Activated CD4-positive, alpha-beta T cell treated with anti-CD3 and anti-CD28 coated beads, Interleukin-2, amount 10 ng/mL, durations not matched to agents 7 days and 5 days (primary cell): ENCODE measurements at regions not wholly inside any gene's neighbourhood (a gene's known extent, or its start where the extent isn't known, plus 50 kb on each side); places are given as distances from the start of the nearest gene placed in this dataset.

Experiments
- CTCF ChIA-PET: fragments of 350-600 bp; sonication (Branson Sonifier 250); formaldehyde crosslinking; loops from one replicate; lab custom pipeline; 2021; ENCODE audit warnings: antibody characterized with exemption; lab: Charles Lee
- POLR2A ChIA-PET: fragments of 350-600 bp; sonication (Branson Sonifier 250); formaldehyde crosslinking; loops from one replicate; lab custom pipeline; 2021; ENCODE audit warnings: antibody characterized with exemption; lab: Charles Lee
- DNase-seq: peaks from one replicate; pipeline ENCODE4 v3.0.0-alpha.2; 2020
- H3K27ac Mint-ChIP-seq: one replicate; pipeline ENCODE4 v1.8.0; 2021; ENCODE audit warnings: mild to moderate bottlenecking, moderate library complexity, mixed read lengths
- H3K27me3 Mint-ChIP-seq: one replicate; pipeline ENCODE4 v1.8.0; 2021; ENCODE audit warnings: mixed read lengths
- H3K36me3 Mint-ChIP-seq: one replicate; pipeline ENCODE4 v1.8.0; 2021; ENCODE audit warnings: low read depth, mixed read lengths
- H3K4me1 Mint-ChIP-seq: one replicate; pipeline ENCODE4 v1.8.0; 2021; ENCODE audit warnings: mixed read lengths
- H3K4me3 Mint-ChIP-seq: one replicate; pipeline ENCODE4 v1.8.0; 2021; ENCODE audit warnings: mild to moderate bottlenecking, moderate library complexity, mixed read lengths
- H3K9me3 Mint-ChIP-seq: one replicate; pipeline ENCODE4 v1.8.0; 2021; ENCODE audit warnings: mixed read lengths

GRCh38 chr15:70165716-70166284 is 68.1 kb upstream of the TLE3 start:
- Mint-ChIP-seq H3K27me3 (no peaks in the 10 kb centered on the region), H3K4me3 (no peak overlapping the region), H3K9me3 (no peaks in the 10 kb centered on the region), H3K27ac (no peak overlapping the region), H3K36me3 (no peaks in the 10 kb centered on the region), H3K4me1 (no peaks in the 10 kb centered on the region)
- no peak for DNase-seq
- ChIA-PET CTCF (no interaction called here), POLR2A (no interaction called here)

- H3K27me3 Mint-ChIP-seq: no peaks in the 10 kb centered on the region
- no peaks in the 10 kb centered on the region for H3K4me1 Mint-ChIP-seq
- H3K4me3 Mint-ChIP-seq: no peak overlapping the region
- ChIA-PET POLR2A (no interaction called here), CTCF (no interaction called here)
- no peak for DNase-seq
- H3K36me3 Mint-ChIP-seq: no peaks in the 10 kb centered on the region
- H3K27ac Mint-ChIP-seq: no peak overlapping the region
- no peaks in the 10 kb centered on the region for H3K9me3 Mint-ChIP-seq
Observed at GRCh38 chr15:70164910-70165715, 67.4 kb upstream of the TLE3 start.

DNA sequence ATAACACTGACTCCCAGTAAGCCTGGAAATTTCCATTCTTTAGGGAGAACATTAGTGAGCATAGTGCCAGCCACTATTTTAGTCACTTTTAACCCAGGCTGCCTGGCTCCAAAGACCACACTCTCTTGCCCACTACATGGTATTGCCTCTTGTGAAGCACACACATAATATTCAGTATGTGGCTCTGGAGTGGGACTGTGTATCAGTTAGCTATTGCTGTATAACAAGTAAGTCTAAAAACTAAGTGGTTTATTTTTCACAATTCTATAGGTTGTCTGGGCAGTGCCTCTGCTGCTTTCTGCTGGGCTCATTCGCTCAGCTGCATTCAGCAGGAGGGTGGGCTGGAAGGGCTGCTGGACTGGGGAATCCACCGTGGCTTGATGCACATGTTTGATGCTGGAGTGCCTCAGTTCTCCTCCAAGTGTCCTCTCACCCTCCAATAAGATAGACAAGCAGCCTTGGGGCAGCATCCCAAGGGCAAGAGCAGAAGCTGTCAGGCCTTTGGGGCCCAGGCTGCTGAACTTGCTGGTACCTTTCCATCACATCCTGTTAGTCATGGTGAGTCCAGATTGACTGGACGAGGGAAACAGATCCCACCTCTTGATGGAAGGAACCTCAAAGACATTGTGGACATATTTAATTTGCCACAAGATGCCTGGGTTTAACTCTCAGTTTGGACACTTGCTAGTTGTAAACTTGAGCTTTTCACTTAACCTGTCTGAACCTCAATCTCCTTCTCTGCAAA is 66.6 kb upstream of the TLE3 start:
- Mint-ChIP-seq H3K9me3 (no peaks in the 10 kb centered on the region), H3K4me1 (no peaks in the 10 kb centered on the region), H3K27ac (no peak overlapping the region), H3K27me3 (no peaks in the 10 kb centered on the region), H3K36me3 (no peaks in the 10 kb centered on the region), H3K4me3 (no peak overlapping the region)
- CTCF ChIA-PET: no interaction called here
- POLR2A ChIA-PET: no interaction called here
- no peak for DNase-seq

- H3K27me3 Mint-ChIP-seq: no peaks in the 10 kb centered on the region
- POLR2A ChIA-PET: no interaction called here
- CTCF ChIA-PET: interaction anchor here (1.3 kb wide), 1 partner anchor 12 kb away, joined by 3 read pairs; no protein-coding TSS in a partner anchor
- no peaks in the 10 kb centered on the region for H3K4me1 Mint-ChIP-seq
- H3K4me3 Mint-ChIP-seq: no peak overlapping the region
- no peaks in the 10 kb centered on the region for H3K9me3 Mint-ChIP-seq
- DNase-seq: no peak
- no peak overlapping the region for H3K27ac Mint-ChIP-seq
- H3K36me3 Mint-ChIP-seq: no peaks in the 10 kb centered on the region
Observed at GRCh38 chr15:70160803-70161565, 63.3 kb upstream of the TLE3 start.

DNA sequence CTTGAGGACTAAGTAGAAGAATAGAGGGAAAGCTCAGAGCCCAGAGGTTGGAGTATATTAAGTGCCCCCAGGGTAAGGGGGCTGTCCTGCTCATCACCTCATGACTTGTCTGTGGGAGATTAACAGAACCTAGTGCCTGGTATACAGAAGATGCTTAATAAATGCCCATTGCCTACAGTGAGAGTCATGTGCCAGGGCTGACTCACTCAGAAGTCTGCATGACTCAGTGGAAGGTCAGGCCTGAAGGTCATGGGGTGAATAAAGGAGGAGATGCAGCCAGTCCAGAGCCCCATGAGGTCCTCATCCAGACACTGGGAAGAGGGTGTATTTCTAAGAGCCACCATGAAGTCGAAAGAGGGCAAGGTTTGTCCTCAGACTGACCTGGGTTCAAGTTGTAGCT is 62.5 kb upstream of the TLE3 start:
- peaks cover 3% of the 10 kb centered on the region for H3K27me3 Mint-ChIP-seq
- no peak overlapping the region for H3K27ac Mint-ChIP-seq
- POLR2A ChIA-PET: no interaction called here
- no peak overlapping the region for H3K4me3 Mint-ChIP-seq
- DNase-seq: no peak
- H3K4me1 Mint-ChIP-seq: no peaks in the 10 kb centered on the region
- no peaks in the 10 kb centered on the region for H3K9me3 Mint-ChIP-seq
- CTCF ChIA-PET: interaction anchor here (1.0 kb wide), 1 partner anchor 46 kb away, joined by 3 read pairs; no protein-coding TSS in a partner anchor
- no peaks in the 10 kb centered on the region for H3K36me3 Mint-ChIP-seq

- H3K9me3 Mint-ChIP-seq: no peaks in the 10 kb centered on the region
- no peak overlapping the region for H3K27ac Mint-ChIP-seq
- CTCF ChIA-PET: interaction anchor here (1.0 kb wide), 1 partner anchor 46 kb away, joined by 3 read pairs; no protein-coding TSS in a partner anchor
- peaks cover 6% of the 10 kb centered on the region for H3K27me3 Mint-ChIP-seq
- POLR2A ChIA-PET: no interaction called here
- no peak overlapping the region for H3K4me3 Mint-ChIP-seq
- no peaks in the 10 kb centered on the region for H3K36me3 Mint-ChIP-seq
- DNase-seq: no peak
- no peaks in the 10 kb centered on the region for H3K4me1 Mint-ChIP-seq
Observed at GRCh38 chr15:70159713-70160009, 61.9 kb upstream of the TLE3 start.

DNA sequence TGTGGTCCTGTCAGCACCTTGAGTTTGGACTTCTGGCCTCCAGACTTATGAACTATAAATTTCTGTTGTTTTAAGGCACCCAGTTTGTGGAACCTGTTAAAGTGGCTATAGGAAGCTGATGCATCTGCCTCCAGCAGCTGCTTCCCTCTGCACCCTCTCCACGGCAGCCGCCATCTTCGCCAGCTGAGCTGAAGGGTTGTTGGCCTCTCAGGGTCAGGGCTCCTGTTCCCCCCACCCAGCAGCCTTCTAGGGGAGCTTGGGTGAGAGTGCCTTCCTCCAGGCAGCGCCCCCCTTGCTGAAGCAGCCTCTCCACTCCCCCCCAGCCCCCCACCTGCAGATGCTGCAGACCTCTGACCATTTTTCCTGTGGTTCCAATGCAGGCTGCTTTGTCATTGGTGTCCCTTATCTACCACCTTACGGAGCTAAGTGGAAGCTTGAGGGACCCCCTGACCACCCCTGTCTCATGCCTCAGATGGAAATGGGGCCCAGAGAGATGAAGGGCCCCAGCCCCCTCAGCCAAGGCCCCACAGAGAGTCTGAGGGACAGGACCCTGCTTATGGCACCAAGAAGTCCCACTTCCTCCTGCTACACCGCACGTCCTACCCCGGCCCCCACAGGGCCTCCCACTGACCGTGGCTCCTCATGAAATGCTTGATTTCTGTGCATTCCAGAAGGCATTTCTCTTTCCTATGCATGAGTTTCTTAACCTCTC is 61.4 kb upstream of the TLE3 start:
- Mint-ChIP-seq H3K4me1 (no peaks in the 10 kb centered on the region), H3K27ac (no peak overlapping the region), H3K36me3 (no peaks in the 10 kb centered on the region), H3K4me3 (no peak overlapping the region), H3K27me3 (peaks cover 6% of the 10 kb centered on the region), H3K9me3 (no peaks in the 10 kb centered on the region)
- no peak for DNase-seq
- CTCF ChIA-PET: interaction anchor here (1.0 kb wide), 1 partner anchor 47 kb away, joined by 3 read pairs; no protein-coding TSS in a partner anchor
- POLR2A ChIA-PET: no interaction called here

DNA sequence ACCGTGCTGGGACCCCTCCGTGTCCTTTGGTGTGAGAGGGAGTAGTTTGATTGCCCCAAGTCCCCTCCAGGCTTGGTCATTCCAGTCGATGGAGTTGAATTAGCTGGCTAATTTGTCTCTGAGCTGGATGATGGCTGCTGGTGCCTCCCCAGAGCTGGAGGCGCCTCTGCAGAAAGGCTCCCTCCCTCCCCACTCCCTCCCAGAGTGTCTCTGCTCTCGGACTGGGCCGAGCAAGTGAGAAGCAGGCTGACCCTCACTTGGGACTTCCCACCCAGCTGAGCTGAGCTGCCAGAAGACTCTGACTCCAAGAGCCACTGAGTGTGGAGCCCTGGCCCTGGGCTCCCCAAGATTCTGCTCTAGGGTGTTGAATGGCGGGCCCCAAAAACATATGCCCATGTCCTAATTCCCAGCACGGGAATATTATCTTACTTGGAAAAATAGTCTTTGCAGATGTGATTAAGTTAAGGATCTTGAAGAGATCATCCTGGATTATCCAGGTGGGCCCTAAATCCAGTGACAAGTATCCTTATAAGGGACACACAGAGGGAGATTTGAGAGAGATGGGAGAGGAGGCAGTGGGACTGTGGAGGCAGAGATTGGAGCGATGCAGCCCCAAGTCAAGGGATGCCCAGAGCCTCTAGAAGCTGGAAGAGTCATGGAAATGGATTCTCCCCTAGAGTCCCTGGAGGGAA is 60.7 kb upstream of the TLE3 start:
- no peaks in the 10 kb centered on the region for H3K4me1 Mint-ChIP-seq
- ChIA-PET POLR2A (no interaction called here), CTCF (no interaction called here)
- no peak for DNase-seq
- H3K4me3 Mint-ChIP-seq: no peak overlapping the region
- no peak overlapping the region for H3K27ac Mint-ChIP-seq
- H3K36me3 Mint-ChIP-seq: no peaks in the 10 kb centered on the region
- H3K9me3 Mint-ChIP-seq: no peaks in the 10 kb centered on the region
- peaks cover 6% of the 10 kb centered on the region for H3K27me3 Mint-ChIP-seq

DNA sequence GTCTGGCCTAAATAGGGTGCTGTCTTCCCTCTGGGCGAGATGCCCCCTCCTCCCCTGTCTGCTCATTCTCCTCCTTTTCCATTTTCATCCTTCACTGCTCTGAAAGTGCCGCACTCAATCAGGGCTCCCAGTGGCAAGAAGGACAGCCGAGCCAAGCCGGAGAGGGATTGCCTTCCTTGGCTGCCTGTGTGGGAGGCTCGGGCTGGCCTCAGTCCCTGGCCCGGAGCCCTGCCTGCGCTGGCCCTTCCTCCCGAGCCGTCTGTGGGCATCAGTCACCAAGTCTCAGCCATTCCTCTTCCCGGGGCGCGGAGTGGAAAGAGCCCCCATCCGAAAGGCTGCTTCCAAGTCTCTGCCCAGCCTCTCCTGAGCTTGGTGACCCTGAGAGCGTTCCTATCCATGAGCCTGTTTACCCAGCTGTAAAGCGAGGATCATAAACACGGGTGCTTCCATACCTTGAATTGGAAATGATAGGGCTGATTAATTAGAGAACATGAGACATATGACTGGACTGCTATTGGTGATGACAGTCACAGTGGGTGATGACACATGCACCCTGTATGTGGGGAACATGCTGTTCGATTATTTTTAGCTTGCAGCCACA is 59.1 kb upstream of the TLE3 start:
- no peak for DNase-seq
- H3K27ac Mint-ChIP-seq: no peak overlapping the region
- no peaks in the 10 kb centered on the region for H3K36me3 Mint-ChIP-seq
- no peaks in the 10 kb centered on the region for H3K9me3 Mint-ChIP-seq
- ChIA-PET CTCF (no interaction called here), POLR2A (no interaction called here)
- no peak overlapping the region for H3K4me3 Mint-ChIP-seq
- no peaks in the 10 kb centered on the region for H3K4me1 Mint-ChIP-seq
- H3K27me3 Mint-ChIP-seq: peaks cover 6% of the 10 kb centered on the region

GRCh38 chr15:70154718-70155347 is 57.1 kb upstream of the TLE3 start:
- DNase-seq: no peak
- Mint-ChIP-seq H3K4me1 (no peaks in the 10 kb centered on the region), H3K27ac (no peak overlapping the region), H3K9me3 (no peaks in the 10 kb centered on the region), H3K4me3 (no peak overlapping the region), H3K27me3 (peaks cover 13% of the 10 kb centered on the region), H3K36me3 (no peaks in the 10 kb centered on the region)
- CTCF ChIA-PET: interaction anchor here (1.9 kb wide), 1 partner anchor 14 kb away, joined by 7 read pairs; no protein-coding TSS in a partner anchor
- POLR2A ChIA-PET: no interaction called here
